Rectal smooth muscle tissue (tissue), 1 donor: ENCODE measurements at regions not wholly inside any gene's neighbourhood (a gene's known extent, or its start where the extent isn't known, plus 50 kb on each side); places are given as distances from the start of the nearest gene placed in this dataset.

ENCODE experiments used
- H3K27ac ChIP-seq: one replicate; pipeline ENCODE4 v1.7.0; 2013; ENCODE audit warnings: low read depth, low read length, inconsistent platforms
- H3K27me3 ChIP-seq: one replicate; pipeline ENCODE4 v1.7.0; 2013; ENCODE audit warnings: low read length; ENCODE audit not compliant: control insufficient read depth, insufficient read depth
- H3K36me3 ChIP-seq: one replicate; pipeline ENCODE4 v1.7.0; 2013; ENCODE audit warnings: low read length; ENCODE audit not compliant: control insufficient read depth, insufficient read depth
- H3K4me1 ChIP-seq: one replicate; pipeline ENCODE4 v1.7.0; 2013; ENCODE audit warnings: low read length; ENCODE audit not compliant: control insufficient read depth, insufficient read depth
- H3K4me3 ChIP-seq: one replicate; pipeline ENCODE4 v1.7.0; 2013; ENCODE audit warnings: low read length
- H3K9ac ChIP-seq: one replicate; pipeline ENCODE4 v1.7.0; 2013; ENCODE audit warnings: low read length

- Histone ChIP-seq H3K4me3 (no peak overlapping the region), H3K4me1 (no peaks in the 10 kb centered on the region)
Measured at GRCh38 chr5:125526966-125527365, 780.5 kb upstream of the ZNF608 start.

GRCh38 chr5:125528881-125529280 lies 782.4 kb upstream of the ZNF608 start:
- Histone ChIP-seq H3K4me3 (no peak overlapping the region), H3K27me3 (no peaks in the 10 kb centered on the region), H3K9ac (no peak overlapping the region), H3K36me3 (no peaks in the 10 kb centered on the region), H3K27ac (no peak overlapping the region), H3K4me1 (no peaks in the 10 kb centered on the region)

More at GRCh38 chr5:125526966-125527365, 780.5 kb upstream of the ZNF608 start:
- no peak overlapping the region for H3K27ac ChIP-seq
- no peaks in the 10 kb centered on the region for H3K36me3 ChIP-seq
- H3K9ac ChIP-seq: no peak overlapping the region
- H3K27me3 ChIP-seq: no peaks in the 10 kb centered on the region

- Histone ChIP-seq H3K27ac (no peak overlapping the region), H3K4me3 (no peak overlapping the region), H3K36me3 (no peaks in the 10 kb centered on the region), H3K9ac (no peak overlapping the region), H3K4me1 (no peaks in the 10 kb centered on the region), H3K27me3 (no peaks in the 10 kb centered on the region)
Measured at GRCh38 chr5:125530833-125531615, 784.6 kb upstream of the ZNF608 start.

- Histone ChIP-seq H3K9ac (no peak overlapping the region), H3K36me3 (no peaks in the 10 kb centered on the region), H3K4me3 (no peak overlapping the region), H3K27ac (no peak overlapping the region), H3K4me1 (no peaks in the 10 kb centered on the region), H3K27me3 (no peaks in the 10 kb centered on the region)
Measured at GRCh38 chr5:125536095-125536494, 789.7 kb upstream of the ZNF608 start.

- Histone ChIP-seq H3K4me1 (no peaks in the 10 kb centered on the region), H3K27me3 (no peaks in the 10 kb centered on the region), H3K4me3 (no peak overlapping the region), H3K9ac (no peak overlapping the region), H3K27ac (no peak overlapping the region), H3K36me3 (no peaks in the 10 kb centered on the region)
Measured at GRCh38 chr5:125536582-125536981, 790.1 kb upstream of the ZNF608 start.

- Histone ChIP-seq H3K27ac (no peak overlapping the region), H3K4me1 (no peaks in the 10 kb centered on the region), H3K4me3 (no peak overlapping the region), H3K36me3 (no peaks in the 10 kb centered on the region), H3K9ac (no peak overlapping the region), H3K27me3 (no peaks in the 10 kb centered on the region)
Measured at GRCh38 chr5:125537661-125538060, 791.2 kb upstream of the ZNF608 start.

- Histone ChIP-seq H3K27ac (no peak overlapping the region), H3K27me3 (no peaks in the 10 kb centered on the region), H3K4me1 (no peaks in the 10 kb centered on the region), H3K36me3 (no peaks in the 10 kb centered on the region), H3K9ac (no peak overlapping the region), H3K4me3 (no peak overlapping the region)
Measured at GRCh38 chr5:125538469-125538868, 792.0 kb upstream of the ZNF608 start.

GRCh38 chr5:125541085-125541484 lies 794.6 kb upstream of the ZNF608 start:
- Histone ChIP-seq H3K4me3 (no peak overlapping the region), H3K27ac (no peak overlapping the region), H3K36me3 (no peaks in the 10 kb centered on the region), H3K4me1 (no peaks in the 10 kb centered on the region), H3K9ac (no peak overlapping the region), H3K27me3 (no peaks in the 10 kb centered on the region)

GRCh38 chr5:125549322-125549911 lies 803.0 kb upstream of the ZNF608 start:
- H3K4me1 ChIP-seq: peaks cover 3% of the 10 kb centered on the region
- H3K4me3 ChIP-seq: no peak overlapping the region
- no peaks in the 10 kb centered on the region for H3K27me3 ChIP-seq
- no peak overlapping the region for H3K9ac ChIP-seq
- H3K27ac ChIP-seq: no peak overlapping the region
- H3K36me3 ChIP-seq: no peaks in the 10 kb centered on the region

GRCh38 chr5:125550274-125550673 lies 803.8 kb upstream of the ZNF608 start:
- no peaks in the 10 kb centered on the region for H3K27me3 ChIP-seq
- H3K36me3 ChIP-seq: no peaks in the 10 kb centered on the region
- H3K9ac ChIP-seq: no peak overlapping the region
- H3K4me3 ChIP-seq: no peak overlapping the region
- no peak overlapping the region for H3K27ac ChIP-seq
- peaks cover 3% of the 10 kb centered on the region for H3K4me1 ChIP-seq

- no peaks in the 10 kb centered on the region for H3K36me3 ChIP-seq
- H3K4me1 ChIP-seq: peaks cover 3% of the 10 kb centered on the region
- H3K9ac ChIP-seq: no peak overlapping the region
- H3K27ac ChIP-seq: no peak overlapping the region
- no peaks in the 10 kb centered on the region for H3K27me3 ChIP-seq
- no peak overlapping the region for H3K4me3 ChIP-seq
Measured at GRCh38 chr5:125551246-125551645, 804.8 kb upstream of the ZNF608 start.

- Histone ChIP-seq H3K27ac (no peak overlapping the region), H3K4me1 (peaks cover 3% of the 10 kb centered on the region), H3K9ac (no peak overlapping the region), H3K27me3 (no peaks in the 10 kb centered on the region), H3K4me3 (no peak overlapping the region), H3K36me3 (no peaks in the 10 kb centered on the region)
Measured at GRCh38 chr5:125551797-125552196, 805.4 kb upstream of the ZNF608 start.

GRCh38 chr5:125552486-125552885 lies 806.0 kb upstream of the ZNF608 start:
- no peak overlapping the region for H3K9ac ChIP-seq
- no peak overlapping the region for H3K27ac ChIP-seq
- peaks cover 3% of the 10 kb centered on the region for H3K4me1 ChIP-seq
- no peak overlapping the region for H3K4me3 ChIP-seq
- H3K36me3 ChIP-seq: no peaks in the 10 kb centered on the region
- H3K27me3 ChIP-seq: no peaks in the 10 kb centered on the region
